ENCODE measurements at regions not wholly inside any gene's neighbourhood (a gene's known extent, or its start where the extent isn't known, plus 50 kb on each side); places are given as distances from the start of the nearest gene placed in this dataset.

GRCh38 chr10:78875331-78875877 is 193.4 kb upstream of the ZMIZ1 start:
- no peak for DNase-seq

DNA sequence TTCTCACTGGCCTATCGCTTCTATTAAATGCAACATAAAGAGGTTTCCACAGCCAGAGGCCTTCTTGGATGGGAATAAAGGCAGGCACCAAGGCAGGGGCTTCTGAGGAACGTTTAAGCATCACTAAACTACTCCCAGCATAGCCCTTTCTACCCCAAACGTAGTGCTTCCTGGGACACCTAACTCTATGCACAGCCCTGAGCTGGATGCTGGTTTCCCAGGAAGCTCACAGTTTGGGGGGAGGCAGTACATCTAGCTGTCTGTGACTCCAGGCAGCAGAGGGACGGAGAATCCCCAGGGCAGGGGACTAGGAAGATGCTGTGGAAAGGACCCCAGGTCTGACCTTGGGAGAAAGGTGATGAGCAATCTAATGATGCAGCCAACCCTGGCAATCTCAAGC is 192.8 kb upstream of the ZMIZ1 start:
- DNase-seq, result no peak

DNA sequence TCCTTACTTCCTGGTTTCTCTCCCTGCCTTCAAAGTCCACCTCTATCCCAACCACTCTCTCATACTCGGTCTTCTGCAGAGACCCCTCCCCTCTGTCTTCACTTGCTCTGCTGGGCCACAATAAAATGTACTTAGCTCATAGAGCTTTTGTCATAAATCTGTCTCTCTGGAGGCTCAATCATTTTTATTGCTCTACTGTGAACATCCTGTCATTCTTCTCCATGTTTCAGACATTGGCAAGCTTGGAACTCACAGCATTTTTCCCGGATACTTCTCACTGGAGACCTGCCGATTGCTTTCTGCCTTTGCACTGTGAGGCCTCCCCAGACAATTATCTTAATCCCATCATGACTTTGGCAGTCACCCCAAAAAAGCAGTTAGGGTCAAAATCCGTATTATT is 192.3 kb upstream of the ZMIZ1 start:
- DNase-seq, result no peak

GRCh38 chr10:78879621-78880020 is 189.1 kb upstream of the ZMIZ1 start:
- no peak for DNase-seq

GRCh38 chr10:78886129-78886528 is 182.6 kb upstream of the ZMIZ1 start:
- DNase-seq, result no peak

DNA sequence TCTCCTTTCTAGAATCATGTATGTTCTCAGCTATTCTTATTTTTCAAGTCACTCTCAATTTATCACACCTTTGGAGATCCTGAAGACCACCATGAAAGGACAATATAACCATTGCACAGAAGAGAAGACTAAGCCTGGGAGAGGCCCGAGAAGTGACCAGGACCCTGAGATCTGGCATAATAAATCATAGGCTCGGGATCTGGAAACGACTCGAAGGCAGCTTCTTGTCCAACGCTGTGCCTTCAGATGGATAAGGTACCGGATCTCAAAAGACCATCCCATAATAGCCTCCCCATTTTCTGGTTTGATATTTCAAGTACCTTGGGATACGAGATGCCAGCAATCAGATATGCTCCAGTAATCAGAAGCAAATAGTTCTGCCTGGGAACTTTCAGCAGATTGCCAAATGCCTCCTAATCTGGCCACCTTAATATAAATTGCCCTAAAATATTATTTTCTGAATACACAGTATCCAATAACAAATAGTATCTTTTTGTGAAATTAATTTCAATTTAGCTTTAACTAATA is 179.2 kb upstream of the ZMIZ1 start:
- DNase-seq, result peak; percentile 52

DNA sequence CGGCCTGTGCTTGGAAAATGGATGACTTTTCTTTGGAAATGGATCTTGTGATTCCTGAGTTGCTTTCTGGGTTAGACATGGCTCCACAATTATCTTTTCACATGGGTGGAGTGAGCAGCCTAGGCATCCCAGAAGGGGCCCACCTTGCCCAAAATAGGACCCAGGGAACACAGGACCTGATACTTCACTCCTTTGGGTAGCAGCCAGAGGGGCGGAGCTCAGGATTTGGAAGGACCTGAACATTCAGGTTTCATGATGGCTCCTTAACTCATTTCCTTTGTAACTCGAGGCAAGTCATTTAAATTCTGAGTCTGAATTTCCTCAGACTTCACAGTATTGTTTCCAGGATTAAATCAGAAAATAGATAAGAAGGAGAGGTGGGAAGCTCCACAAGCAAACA is 178.3 kb upstream of the ZMIZ1 start:
- no peak for DNase-seq

- DNase-seq, result no peak
Measured at GRCh38 chr10:78891741-78892140, 177.0 kb upstream of the ZMIZ1 start.

GRCh38 chr10:78892338-78893176 is 176.2 kb upstream of the ZMIZ1 start:
- no peak for DNase-seq

- no peak for DNase-seq
Measured at GRCh38 chr10:78893217-78893616, 175.5 kb upstream of the ZMIZ1 start.

- no peak for DNase-seq
Measured at GRCh38 chr10:78894089-78894840, 174.5 kb upstream of the ZMIZ1 start.

- no peak for DNase-seq
Measured at GRCh38 chr10:78894841-78895195, 173.9 kb upstream of the ZMIZ1 start.

GRCh38 chr10:78895469-78895868 is 173.3 kb upstream of the ZMIZ1 start:
- DNase-seq, result no peak

- no peak for DNase-seq
Measured at GRCh38 chr10:78896159-78896928, 172.4 kb upstream of the ZMIZ1 start.

GRCh38 chr10:78898341-78899097 is 170.2 kb upstream of the ZMIZ1 start:
- DNase-seq, result no peak

DNA sequence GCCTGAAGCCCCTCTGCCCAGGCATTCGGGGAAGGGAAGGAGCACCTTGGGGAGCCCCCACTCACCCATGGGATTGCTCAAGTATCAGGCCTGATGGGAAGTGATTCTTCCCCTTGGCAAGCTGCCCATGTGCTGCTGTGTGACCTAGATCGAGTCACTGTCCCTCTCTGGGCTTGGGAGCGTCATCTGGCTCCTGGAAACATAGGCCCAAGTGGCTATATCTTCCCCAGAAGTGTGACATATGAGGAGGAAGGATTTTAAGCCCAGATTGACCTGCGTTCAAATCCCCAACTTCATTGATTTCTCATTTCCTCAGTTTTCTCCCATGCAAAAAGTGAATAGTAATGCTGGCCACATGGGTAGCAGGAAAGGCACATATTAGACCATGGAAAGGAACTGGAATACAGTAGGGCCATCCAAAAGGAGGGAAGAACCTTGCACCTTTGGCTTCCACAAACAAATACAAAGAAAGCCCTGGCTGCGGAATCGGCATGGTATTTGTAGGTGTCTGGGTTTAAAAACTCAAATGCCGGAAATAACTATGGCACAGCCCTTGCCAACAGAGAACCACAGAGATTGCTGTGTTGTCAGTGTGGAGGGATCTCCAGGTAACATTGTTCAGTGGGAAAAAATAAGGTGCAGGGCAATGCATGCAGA is 169.5 kb upstream of the ZMIZ1 start:
- no peak for DNase-seq

DNA sequence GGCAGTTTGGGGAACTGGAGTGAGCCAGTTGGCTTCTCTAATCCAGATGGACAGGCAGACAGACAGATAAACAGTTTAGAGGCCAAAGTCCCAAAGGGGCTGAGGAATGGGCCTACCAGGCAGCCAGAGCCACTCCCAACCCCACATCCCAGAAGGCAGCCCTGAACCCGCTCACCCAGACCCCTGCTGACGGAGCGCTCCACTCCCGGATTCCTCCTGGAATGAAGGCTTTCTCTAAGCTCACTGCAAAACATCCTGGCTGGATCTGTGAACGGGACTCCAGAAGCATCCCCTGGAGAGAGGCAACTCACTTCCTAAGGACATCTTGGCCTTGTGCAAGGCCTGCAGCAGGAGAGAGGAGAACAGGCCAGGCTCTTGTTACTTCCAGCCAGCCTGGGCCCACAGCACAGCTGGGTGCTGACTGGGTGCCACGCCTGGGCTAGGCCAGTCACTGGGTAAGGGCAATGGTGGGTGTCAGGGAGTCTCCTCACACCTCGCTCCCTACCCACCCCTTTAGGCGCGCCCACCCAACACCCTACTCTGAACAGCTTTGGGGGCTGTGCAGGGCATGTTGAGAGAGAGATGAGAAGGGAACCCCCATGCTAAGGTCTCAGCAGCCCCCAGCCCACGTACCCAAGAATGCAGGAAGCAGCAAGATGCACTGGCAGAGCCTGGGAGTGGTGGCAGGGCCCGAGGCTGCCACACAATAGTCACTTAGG is 168.6 kb upstream of the ZMIZ1 start:
- DNase-seq, result no peak

- DNase-seq, result no peak
Measured at GRCh38 chr10:78900715-78901430, 167.9 kb upstream of the ZMIZ1 start.

DNA sequence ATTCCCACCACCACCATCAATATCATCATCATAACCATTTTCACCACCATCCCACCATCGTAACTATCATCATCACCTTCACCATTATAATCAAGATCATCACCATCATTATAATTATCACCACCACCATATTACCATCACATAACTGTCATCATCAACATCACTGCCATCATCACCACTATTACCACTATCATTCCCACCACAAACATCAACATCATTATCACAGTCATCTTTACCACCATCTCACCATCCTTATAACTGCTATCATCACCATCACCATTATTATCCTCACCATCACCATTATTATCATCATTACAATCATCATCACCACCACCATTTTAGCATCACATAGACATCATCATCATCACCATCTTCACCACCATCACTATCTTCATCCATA is 167.1 kb upstream of the ZMIZ1 start:
- DNase-seq, result no peak

- no peak for DNase-seq
Measured at GRCh38 chr10:78902815-78903214, 166.0 kb upstream of the ZMIZ1 start.
